Natural killer cell (primary cell): ENCODE measurements at regions not wholly inside any gene's neighbourhood (a gene's known extent, or its start where the extent isn't known, plus 50 kb on each side); places are given as distances from the start of the nearest gene placed in this dataset.

Source experiments
- ATAC-seq, 3 donors: fragments of 150-1000 bp in 2 of 3; fragments of 200-7000 bp in 1 of 3; cut with Tn5 transposase; 1 replicate in 1 of 3; 2 replicates in 2 of 3; pipeline ENCODE4 v1.10.0; 2021; ENCODE audit warnings: mild to moderate bottlenecking in 2 of 3, moderate library complexity in 2 of 3
- DNase-seq, 2 donors: peaks; one replicate each; pipeline versions ENCODE4 v3.0.0 to v3.0.0-alpha.2; 2013 to 2021; ENCODE audit warnings: mixed read lengths in 1 of 2
- H3K27ac ChIP-seq: one replicate; pipeline ENCODE4 v1.5.1; 2013; ENCODE audit warnings: mild to moderate bottlenecking, low read length
- H3K27me3 ChIP-seq: one replicate; pipeline ENCODE4 v1.6.1; 2013; ENCODE audit warnings: low read length; ENCODE audit not compliant: control insufficient read depth, insufficient read depth
- H3K36me3 ChIP-seq: one replicate; pipeline ENCODE4 v1.6.1; 2013; ENCODE audit warnings: low read length; ENCODE audit not compliant: control insufficient read depth, insufficient read depth
- H3K4me1 ChIP-seq: one replicate; pipeline ENCODE4 v1.6.1; 2013; ENCODE audit warnings: low read length; ENCODE audit not compliant: control insufficient read depth, insufficient read depth
- H3K4me3 ChIP-seq: one replicate; pipeline ENCODE4 v1.5.1; 2013; ENCODE audit warnings: low read length
- H3K9me3 ChIP-seq: one replicate; pipeline ENCODE4 v1.6.1; 2013; ENCODE audit warnings: low read length; ENCODE audit not compliant: control insufficient read depth, insufficient read depth
- H3K27ac Mint-ChIP-seq, 2 donors: one replicate each; pipeline ENCODE4 v1.8.0; 2022; ENCODE audit warnings: mild to moderate bottlenecking in 2 of 2, mixed read lengths in 2 of 2, moderate library complexity in 1 of 2
- H3K27me3 Mint-ChIP-seq, 2 donors: one replicate each; pipeline ENCODE4 v1.8.0; 2022; ENCODE audit warnings: low read depth in 2 of 2, mixed read lengths in 2 of 2
- H3K36me3 Mint-ChIP-seq: one replicate; pipeline ENCODE4 v1.8.0; 2022; ENCODE audit warnings: mixed read lengths
- H3K4me1 Mint-ChIP-seq, 2 donors: one replicate each; pipeline ENCODE4 v1.8.0; 2022; ENCODE audit warnings: mixed read lengths in 2 of 2
- H3K4me3 Mint-ChIP-seq: one replicate; pipeline ENCODE4 v1.8.0; 2022; ENCODE audit warnings: mild to moderate bottlenecking, moderate library complexity, mixed read lengths
- H3K9me3 Mint-ChIP-seq, 2 donors: one replicate each; pipeline ENCODE4 v1.8.0; 2022; ENCODE audit warnings: mixed read lengths in 2 of 2
- CTCF ChIP-seq: fragments of 200-600 bp; IDR thresholded peaks from one replicate; pipeline ENCODE4 v1.8.0; 2022; ENCODE audit warnings: antibody characterized with exemption
- WGBS: methylation state at CpG from one replicate; pipeline ENCODE4 v1.1.7; 2013; ENCODE audit warnings: missing lambda C conversion rate; ENCODE audit not compliant: insufficient coverage; 5-methylcytosine and 5-hydroxymethylcytosine counted together
- intact Hi-C: fragments of 100-400 bp; cut with micrococcal nuclease; formaldehyde crosslinking; loops from one replicate; pipeline ENCODE4 v1.14.2; 2022

- Histone ChIP-seq H3K9me3 (no peaks in the 10 kb centered on the region), H3K27ac (no peak overlapping the region), H3K36me3 (no peaks in the 10 kb centered on the region), H3K4me3 (no peak overlapping the region), H3K27me3 (no peaks in the 10 kb centered on the region), H3K4me1 (no peaks in the 10 kb centered on the region)
- no peaks in the 10 kb centered on the region for H3K36me3 Mint-ChIP-seq
- peaks cover 6 to 11% of the 10 kb centered on the region in 2 donors for H3K27me3 Mint-ChIP-seq
- no peak for ATAC-seq
- DNase-seq: no peak
- TF ChIP-seq CTCF: no peak
- intact Hi-C loops: no loop called here
- H3K4me3 Mint-ChIP-seq: no peak overlapping the region
- H3K9me3 Mint-ChIP-seq: no peaks in the 10 kb centered on the region
- no peaks in the 10 kb centered on the region for H3K4me1 Mint-ChIP-seq
- 95% methylated on average over 3 of the region's 3 CpGs for WGBS
- no peak overlapping the region for H3K27ac Mint-ChIP-seq
Measured at GRCh38 chr4:56219447-56219846, 167.8 kb downstream of the AASDH start.

GRCh38 chr4:56218230-56218895 is 168.9 kb downstream of the AASDH start:
- no peak for ATAC-seq
- H3K36me3 Mint-ChIP-seq: no peaks in the 10 kb centered on the region
- H3K4me3 ChIP-seq: no peak overlapping the region
- no peaks in the 10 kb centered on the region for H3K4me1 Mint-ChIP-seq
- WGBS: 79% methylated on average over 2 of the region's 2 CpGs
- no peaks in the 10 kb centered on the region for H3K9me3 ChIP-seq
- no peaks in the 10 kb centered on the region for H3K36me3 ChIP-seq
- no peak for DNase-seq
- no peak overlapping the region for H3K4me3 Mint-ChIP-seq
- H3K9me3 Mint-ChIP-seq: no peaks in the 10 kb centered on the region
- no peaks in the 10 kb centered on the region for H3K27me3 ChIP-seq
- intact Hi-C loops: no loop called here
- no peak for TF ChIP-seq CTCF
- peaks cover 6 to 11% of the 10 kb centered on the region in 2 donors for H3K27me3 Mint-ChIP-seq
- H3K27ac ChIP-seq: no peak overlapping the region
- no peak overlapping the region for H3K27ac Mint-ChIP-seq
- no peaks in the 10 kb centered on the region for H3K4me1 ChIP-seq

GRCh38 chr4:56217343-56217890 is 169.9 kb downstream of the AASDH start:
- no peak for TF ChIP-seq CTCF
- peaks cover 6 to 11% of the 10 kb centered on the region in 2 donors for H3K27me3 Mint-ChIP-seq
- no peak for ATAC-seq
- DNase-seq: no peak
- no peaks in the 10 kb centered on the region for H3K36me3 ChIP-seq
- intact Hi-C loops: no loop called here
- no peaks in the 10 kb centered on the region for H3K27me3 ChIP-seq
- H3K4me3 Mint-ChIP-seq: no peak overlapping the region
- no peaks in the 10 kb centered on the region for H3K4me1 Mint-ChIP-seq
- no peaks in the 10 kb centered on the region for H3K9me3 Mint-ChIP-seq
- H3K36me3 Mint-ChIP-seq: no peaks in the 10 kb centered on the region
- H3K9me3 ChIP-seq: no peaks in the 10 kb centered on the region
- H3K4me3 ChIP-seq: no peak overlapping the region
- no peak overlapping the region for H3K27ac ChIP-seq
- no peaks in the 10 kb centered on the region for H3K4me1 ChIP-seq
- H3K27ac Mint-ChIP-seq: no peak overlapping the region
- 86% methylated on average over 3 of the region's 3 CpGs for WGBS

- Histone ChIP-seq H3K27me3 (no peaks in the 10 kb centered on the region), H3K4me3 (no peak overlapping the region), H3K9me3 (peaks cover 4% of the 10 kb centered on the region), H3K36me3 (no peaks in the 10 kb centered on the region), H3K4me1 (no peaks in the 10 kb centered on the region), H3K27ac (no peak overlapping the region)
- peaks cover 2 to 4% of the 10 kb centered on the region in 2 donors for H3K9me3 Mint-ChIP-seq
- H3K27ac Mint-ChIP-seq: no peak overlapping the region
- ATAC-seq (no peak), DNase-seq (no peak)
- H3K4me1 Mint-ChIP-seq: no peaks in the 10 kb centered on the region
- H3K4me3 Mint-ChIP-seq: no peak overlapping the region
- intact Hi-C loops: no loop called here
- no peak for TF ChIP-seq CTCF
- H3K36me3 Mint-ChIP-seq: no peaks in the 10 kb centered on the region
- H3K27me3 Mint-ChIP-seq: peaks cover 6 to 11% of the 10 kb centered on the region in 2 donors
- 62% methylated on average over 1 of the region's 3 CpGs for WGBS
Measured at GRCh38 chr4:56215901-56216300, 171.4 kb downstream of the AASDH start.
